HG02840 (cell line): ENCODE measurements at regions not wholly inside any gene's neighbourhood (a gene's known extent, or its start where the extent isn't known, plus 50 kb on each side); places are given as distances from the start of the nearest gene placed in this dataset.
"Not testable (repeated sequence)": the region's sequence is repeated elsewhere in the genome, so short reads cannot be mapped to it uniquely, and the experiment has no call there.

Experiments
- ATAC-seq: cut with Tn5 transposase; IDR thresholded peaks from one replicate; pipeline ENCODE4 v1.9.1; 2021; ENCODE audit warnings: mild to moderate bottlenecking, moderate library complexity, moderate number of reproducible peaks; ENCODE audit not compliant: unreplicated experiment, low FRiP score

DNA sequence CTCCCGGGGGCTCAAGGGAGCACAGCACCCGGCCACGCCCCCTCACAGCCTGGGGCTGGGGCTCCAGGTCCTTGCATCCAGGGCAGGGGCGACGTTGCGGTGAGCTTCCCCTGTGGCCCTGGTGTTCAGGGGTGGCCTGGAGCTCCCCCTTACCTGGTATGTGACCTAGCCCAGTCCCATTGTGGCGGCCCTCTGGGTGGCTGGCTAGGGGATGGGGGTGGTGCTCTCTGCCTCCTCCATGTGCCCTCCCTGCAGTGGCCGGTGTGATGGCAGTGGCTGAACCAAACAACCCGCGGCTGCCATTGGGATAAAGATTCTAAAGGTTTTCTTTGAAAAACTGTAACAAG is 288.3 kb downstream of the RDH14 start:
- no peak for ATAC-seq

- ATAC-seq: no peak
Measured at GRCh38 chr2:18271370-18272147, 288.9 kb downstream of the RDH14 start.

DNA sequence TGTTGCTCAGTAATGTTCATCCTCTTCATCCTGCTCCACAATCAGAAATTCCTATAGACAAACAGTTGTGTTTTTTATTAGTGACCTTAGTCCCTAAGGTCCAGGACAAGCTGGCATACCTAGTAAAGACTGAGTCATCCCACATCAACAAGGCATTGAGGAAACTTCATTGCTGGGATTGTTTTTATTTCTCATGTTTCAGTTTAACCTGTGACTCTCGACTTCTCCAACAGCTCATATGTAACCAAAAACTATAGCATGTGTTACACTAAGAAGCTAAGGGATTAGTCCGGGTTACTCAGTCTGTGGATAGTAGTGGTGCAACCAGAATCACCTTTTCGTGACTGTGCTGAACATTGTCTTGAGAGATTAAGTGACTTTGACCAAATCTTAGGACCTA is 292.1 kb downstream of the RDH14 start:
- no peak for ATAC-seq

GRCh38 chr2:18267501-18267900 is 293.0 kb downstream of the RDH14 start:
- ATAC-seq: no peak

- ATAC-seq: not testable (repeated sequence)
Measured at GRCh38 chr2:18266699-18267098, 293.8 kb downstream of the RDH14 start.

GRCh38 chr2:18265614-18266586 is 294.6 kb downstream of the RDH14 start:
- no peak for ATAC-seq

- ATAC-seq: no peak
Measured at GRCh38 chr2:18262601-18263000, 297.9 kb downstream of the RDH14 start.

DNA sequence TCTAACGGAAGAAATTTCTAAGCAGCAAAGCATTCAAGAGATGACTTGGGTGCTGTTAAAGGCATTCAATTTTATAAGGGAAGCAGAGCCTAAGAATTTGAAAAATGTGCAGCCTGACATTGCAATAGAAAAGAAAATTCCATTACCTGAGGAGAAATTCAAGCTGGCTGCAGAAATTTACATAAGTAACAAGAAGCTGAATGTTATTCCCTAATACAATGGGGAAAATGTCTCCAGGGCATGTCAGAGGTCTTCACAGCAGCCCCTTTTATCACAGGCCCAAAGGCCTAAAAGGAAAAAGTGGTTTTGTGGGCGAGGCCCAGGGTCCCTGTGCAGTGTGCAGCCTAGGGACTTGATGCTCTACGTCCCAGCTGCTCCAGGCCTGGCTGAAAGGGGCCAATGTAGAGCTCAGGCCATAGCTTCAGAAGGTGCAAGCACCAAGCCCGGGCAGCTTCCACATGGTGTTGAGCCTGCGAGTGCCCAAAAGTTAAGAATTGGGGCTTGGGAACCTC is 306.7 kb downstream of the RDH14 start:
- ATAC-seq: no peak

GRCh38 chr2:18251486-18251885 is 309.0 kb downstream of the RDH14 start:
- ATAC-seq: no peak

DNA sequence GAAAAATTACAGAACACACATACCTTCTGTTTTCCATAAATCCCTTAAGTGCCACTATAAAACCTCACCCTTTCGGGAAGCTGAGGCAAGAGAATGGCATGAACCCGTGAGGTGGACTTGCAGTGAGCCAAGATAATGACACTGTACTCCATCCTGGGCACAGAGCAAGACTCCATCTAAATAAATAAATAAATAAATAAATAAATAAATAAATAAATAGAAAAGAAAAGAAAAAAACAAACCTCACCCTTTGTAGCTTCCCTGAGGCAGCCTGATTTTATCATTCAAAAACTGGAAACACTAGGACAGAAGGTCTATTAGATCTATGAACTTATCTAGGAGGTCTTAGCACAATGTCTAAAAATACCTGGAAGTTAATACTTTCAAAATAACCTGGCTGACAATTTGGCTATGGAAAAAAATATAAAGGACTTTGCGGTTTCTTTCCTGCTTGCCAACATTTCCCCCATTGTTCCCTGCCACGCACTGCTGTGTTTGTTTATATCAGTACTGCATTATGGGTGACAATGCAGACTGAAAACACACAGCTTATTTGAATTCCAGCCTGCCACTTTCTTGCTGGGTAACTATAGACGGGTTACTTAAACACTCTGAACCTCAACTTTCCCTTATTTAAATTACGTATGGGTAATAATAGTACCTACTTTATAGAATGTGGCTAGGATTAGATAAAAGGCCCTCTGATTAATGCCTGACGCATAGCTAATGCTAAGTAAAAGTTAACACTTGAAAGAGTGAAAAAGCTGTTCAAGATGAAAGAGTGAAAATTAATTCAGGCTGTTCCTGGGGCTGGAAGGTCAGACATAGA is 313.0 kb downstream of the RDH14 start:
- no peak for ATAC-seq

DNA sequence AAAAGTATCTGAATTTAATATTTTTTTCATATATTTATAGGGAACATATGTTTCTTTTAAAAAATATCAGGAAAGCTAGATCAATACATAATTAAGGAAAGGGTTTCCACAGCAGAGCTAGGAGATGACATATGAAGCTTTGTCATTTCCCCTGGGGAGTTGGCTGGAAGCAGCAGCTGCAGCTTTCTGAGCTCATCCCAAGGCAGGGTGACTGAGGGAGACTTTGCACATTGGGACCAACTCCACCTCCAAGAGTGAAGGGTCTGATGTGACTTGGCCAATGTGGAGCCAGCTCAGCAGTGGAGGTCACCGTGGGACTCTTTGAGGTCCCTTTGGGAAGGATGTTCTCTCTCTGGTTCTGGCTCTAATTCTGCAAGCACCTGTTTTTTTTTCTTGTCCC is 315.1 kb downstream of the RDH14 start:
- ATAC-seq: no peak

DNA sequence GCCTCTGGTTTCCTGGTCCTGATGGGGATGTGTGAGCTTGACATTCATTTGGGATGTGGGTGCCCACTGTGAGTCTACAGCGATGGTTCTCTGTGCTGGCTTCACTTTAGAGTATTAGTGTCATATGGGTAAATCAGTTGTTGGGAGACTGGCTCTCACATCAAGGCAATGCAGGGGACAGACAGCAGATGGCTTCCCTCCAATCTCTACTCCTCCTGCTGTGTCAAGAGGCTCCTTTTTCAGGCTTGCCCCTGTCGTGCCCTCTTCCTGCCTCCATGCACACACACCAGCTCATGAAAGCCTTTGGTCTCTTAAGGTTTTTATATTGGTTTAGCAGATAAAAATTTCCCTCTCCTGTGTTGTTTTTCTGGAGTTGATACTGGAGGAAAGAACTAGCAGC is 315.6 kb downstream of the RDH14 start:
- no peak for ATAC-seq

GRCh38 chr2:18243816-18244215 is 316.6 kb downstream of the RDH14 start:
- no peak for ATAC-seq

DNA sequence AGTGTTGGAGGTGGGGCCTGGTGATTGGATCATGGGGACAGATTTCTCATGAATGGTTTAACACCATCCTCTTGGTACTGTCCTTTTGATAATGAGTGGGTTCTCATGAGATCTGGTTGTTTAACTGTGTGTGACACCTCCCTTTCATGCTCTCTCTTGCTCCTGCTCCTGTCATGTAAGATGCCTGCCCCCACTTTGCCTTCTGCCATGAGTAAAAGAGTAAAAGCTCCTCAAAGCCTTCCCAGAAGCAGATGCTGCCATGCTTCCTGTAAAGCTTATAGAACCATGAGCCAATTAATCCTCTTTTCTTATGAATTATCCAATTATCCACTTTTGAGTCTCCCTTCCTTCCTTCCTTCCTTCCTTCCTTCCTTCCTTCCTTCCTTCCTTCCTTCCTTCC is 317.7 kb downstream of the RDH14 start:
- ATAC-seq: no peak

GRCh38 chr2:18238209-18238608 is 322.2 kb downstream of the RDH14 start:
- no peak for ATAC-seq

DNA sequence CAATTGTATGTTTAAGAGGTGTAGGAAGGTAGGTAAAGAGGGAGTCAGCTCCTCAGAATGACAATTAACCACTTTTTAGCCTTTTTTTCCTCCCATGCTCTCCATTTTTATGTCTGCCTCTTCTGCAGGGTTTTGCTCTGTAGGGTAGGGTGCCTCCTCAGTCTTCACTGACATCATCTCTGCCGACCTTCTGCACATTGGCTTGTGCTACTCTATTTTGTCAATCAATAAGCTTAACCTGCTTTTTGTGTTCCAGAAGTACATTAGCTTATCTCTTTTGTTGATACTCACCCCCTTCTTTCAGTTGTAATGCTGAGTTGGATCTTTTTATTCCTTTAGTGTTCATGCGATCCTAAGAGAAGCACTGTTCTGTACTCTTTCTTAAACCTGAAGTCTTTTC is 323.2 kb downstream of the RDH14 start:
- ATAC-seq: no peak

DNA sequence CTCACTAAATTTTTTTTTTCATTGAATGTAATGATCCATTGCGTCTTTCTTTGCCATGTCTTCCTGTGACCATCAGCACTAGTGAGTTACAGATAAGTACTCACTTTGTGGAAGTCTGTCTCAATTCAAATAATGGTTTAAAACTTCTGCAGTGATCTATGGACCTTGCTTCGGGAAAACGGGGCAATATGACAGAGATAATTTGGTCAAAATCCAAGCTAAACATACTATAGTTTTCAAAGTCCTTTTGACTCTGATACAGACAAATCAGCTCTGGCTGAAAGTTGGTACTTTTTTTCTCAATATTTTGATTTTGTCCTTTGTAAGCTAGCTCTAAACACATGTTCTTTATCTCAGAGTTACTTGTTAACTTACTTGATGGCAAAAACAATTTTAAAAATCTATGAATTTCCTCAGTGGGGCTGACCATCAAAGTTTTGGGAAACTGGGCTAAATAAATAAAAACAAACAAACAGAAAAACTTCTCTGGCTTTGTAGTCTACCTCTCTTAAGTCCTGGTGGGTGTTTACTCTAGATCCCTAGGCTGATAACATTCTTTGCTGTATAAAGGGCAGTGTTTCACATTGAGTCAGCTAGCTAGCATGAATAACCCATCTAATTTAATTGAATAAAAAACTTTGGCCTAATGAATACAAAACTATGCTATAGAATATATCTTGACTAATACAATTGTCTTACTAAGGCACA is 327.6 kb downstream of the RDH14 start:
- no peak for ATAC-seq

GRCh38 chr2:18230668-18231067 is 329.8 kb downstream of the RDH14 start:
- no peak for ATAC-seq

GRCh38 chr2:18219676-18220075 is 340.8 kb downstream of the RDH14 start:
- ATAC-seq: no peak
